CMK (cell line): ENCODE measurements at regions not wholly inside any gene's neighbourhood (a gene's known extent, or its start where the extent isn't known, plus 50 kb on each side); places are given as distances from the start of the nearest gene placed in this dataset.
"Not testable (repeated sequence)": the region's sequence is repeated elsewhere in the genome, so short reads cannot be mapped to it uniquely, and the experiment has no call there.

Source experiments
- DNase-seq: peaks from one replicate; pipeline ENCODE4 v3.0.0-alpha.2; 2010; ENCODE audit warnings: low read depth

- not testable (repeated sequence) for DNase-seq
These were observed 585.9 kb upstream of the HS3ST5 start for GRCh38 chr6:114928731-114929130.

GRCh38 chr6:114906096-114906495 lies 563.3 kb upstream of the HS3ST5 start:
- no peak for DNase-seq

GRCh38 chr6:114897536-114897935 lies 554.7 kb upstream of the HS3ST5 start:
- no peak for DNase-seq

- no peak for DNase-seq
These were observed 549.4 kb upstream of the HS3ST5 start for GRCh38 chr6:114892211-114892610.

GRCh38 chr6:114888241-114888640 lies 545.4 kb upstream of the HS3ST5 start:
- DNase-seq: no peak

- DNase-seq: no peak
These were observed 544.0 kb upstream of the HS3ST5 start for GRCh38 chr6:114886670-114887436.

GRCh38 chr6:114879693-114880092 lies 536.9 kb upstream of the HS3ST5 start:
- DNase-seq: no peak

GRCh38 chr6:114878091-114878490 lies 535.3 kb upstream of the HS3ST5 start:
- DNase-seq: no peak

- DNase-seq: no peak
These were observed 531.6 kb upstream of the HS3ST5 start for GRCh38 chr6:114874410-114874809.

GRCh38 chr6:114865506-114865905 lies 522.7 kb upstream of the HS3ST5 start:
- not testable (repeated sequence) for DNase-seq

- DNase-seq: no peak
These were observed 520.8 kb upstream of the HS3ST5 start for GRCh38 chr6:114863610-114864009.

GRCh38 chr6:114862819-114863218 lies 520.0 kb upstream of the HS3ST5 start:
- no peak for DNase-seq

GRCh38 chr6:114862064-114862463 lies 519.2 kb upstream of the HS3ST5 start:
- no peak for DNase-seq

- no peak for DNase-seq
These were observed 501.5 kb upstream of the HS3ST5 start for GRCh38 chr6:114844359-114844758.

- DNase-seq: no peak
These were observed 496.2 kb upstream of the HS3ST5 start for GRCh38 chr6:114839019-114839418.

- no peak for DNase-seq
These were observed 490.4 kb upstream of the HS3ST5 start for GRCh38 chr6:114833211-114833610.

GRCh38 chr6:114830515-114830914 lies 487.7 kb upstream of the HS3ST5 start:
- no peak for DNase-seq

GRCh38 chr6:114827135-114827534 lies 484.3 kb upstream of the HS3ST5 start:
- DNase-seq: no peak

GRCh38 chr6:114824409-114824808 lies 481.6 kb upstream of the HS3ST5 start:
- DNase-seq: no peak

GRCh38 chr6:114816678-114817077 lies 473.9 kb upstream of the HS3ST5 start:
- DNase-seq: no peak

GRCh38 chr6:114810468-114810867 lies 467.6 kb upstream of the HS3ST5 start:
- no peak for DNase-seq

- DNase-seq: not testable (repeated sequence)
These were observed 462.6 kb upstream of the HS3ST5 start for GRCh38 chr6:114805426-114805825.

- DNase-seq: no peak
These were observed 453.8 kb upstream of the HS3ST5 start for GRCh38 chr6:114796576-114796975.

GRCh38 chr6:114793428-114793827 lies 450.6 kb upstream of the HS3ST5 start:
- DNase-seq: no peak
